NCI-H187 (cell line): ENCODE measurements at regions not wholly inside any gene's neighbourhood (a gene's known extent, or its start where the extent isn't known, plus 50 kb on each side); places are given as distances from the start of the nearest gene placed in this dataset.

Source experiments
- DNase-seq, 2 experiments: peaks; one replicate each; lab custom pipeline; 2025; lab: John Stamatoyannopoulos, UW

DNA sequence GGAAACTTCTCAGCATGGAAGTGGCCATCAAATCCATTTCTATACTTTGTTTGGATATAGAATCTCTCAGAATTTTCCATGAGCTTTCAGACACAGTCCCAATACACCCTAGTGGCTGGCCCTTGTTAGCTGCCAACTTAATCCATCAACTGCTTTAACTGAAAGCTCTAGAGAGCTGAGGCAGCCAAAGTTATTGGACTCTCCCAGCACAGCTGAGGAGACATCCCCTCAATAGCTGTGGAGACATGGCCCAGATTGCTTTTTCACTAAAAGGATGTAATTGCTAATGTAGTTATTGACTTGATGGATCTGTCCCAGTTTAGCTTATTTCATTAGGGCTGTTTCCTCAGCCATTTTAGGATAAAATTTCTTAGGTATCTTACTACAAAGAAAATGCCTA, 94.8 kb upstream of the PRMT6 start:
- DNase-seq, result no peak

DNA sequence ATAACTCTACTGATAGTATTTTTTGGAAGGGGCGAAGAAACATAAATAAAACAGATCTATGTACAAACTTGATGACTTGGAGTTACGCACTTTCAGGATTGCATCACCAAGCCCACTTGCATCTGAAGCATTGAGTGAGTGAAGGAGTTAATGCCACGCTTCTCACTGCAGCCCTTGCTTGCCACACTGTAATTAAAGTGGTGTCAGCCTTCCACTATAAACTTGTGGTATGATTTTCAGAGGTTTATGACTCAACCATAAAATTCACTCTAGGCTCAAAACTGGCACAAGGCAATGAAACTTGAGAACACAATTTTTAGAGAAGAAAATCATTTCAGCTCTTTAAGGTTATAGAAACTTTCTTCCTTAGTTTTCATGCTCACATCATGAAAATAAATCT, 93.9 kb upstream of the PRMT6 start:
- no peak for DNase-seq

DNA sequence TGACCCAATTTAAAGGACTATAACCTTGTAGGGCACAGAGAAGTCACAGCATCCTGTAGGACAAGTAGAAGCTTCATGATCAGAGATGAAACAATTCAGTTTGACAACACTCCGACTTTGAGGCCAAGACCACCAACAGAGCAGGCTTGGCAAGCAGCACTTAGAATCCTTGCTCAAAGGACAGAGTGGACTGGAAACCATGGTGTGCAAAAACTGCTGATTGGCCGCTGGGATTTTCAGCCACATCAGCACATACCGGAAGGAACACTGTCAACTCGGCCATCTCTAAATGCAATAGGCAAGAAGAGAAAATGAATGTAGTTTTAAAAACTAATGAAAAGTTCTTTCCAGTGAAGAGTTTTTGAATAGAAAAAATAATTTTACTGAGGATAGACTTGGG, 92.0 kb upstream of the PRMT6 start:
- DNase-seq, result no peak

DNA sequence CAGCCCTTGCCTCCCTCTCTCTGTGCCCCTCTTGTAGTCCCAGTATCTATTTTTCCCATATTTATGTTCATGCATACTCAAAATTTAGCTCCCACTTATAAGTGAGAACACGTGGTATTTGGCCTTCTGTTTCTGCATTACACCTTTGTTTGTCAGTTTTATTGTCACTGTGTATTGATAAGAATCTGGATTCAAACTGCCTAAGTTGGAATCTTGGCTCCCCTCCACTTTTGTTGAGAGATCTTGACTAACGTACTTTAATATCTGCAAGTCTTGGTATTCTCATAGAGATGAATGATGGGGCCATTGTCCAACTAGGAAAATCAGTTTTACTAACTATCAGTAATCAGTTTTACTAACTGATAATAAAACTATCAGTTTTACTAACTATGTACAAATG, 87.8 kb upstream of the PRMT6 start:
- DNase-seq, result no peak

DNA sequence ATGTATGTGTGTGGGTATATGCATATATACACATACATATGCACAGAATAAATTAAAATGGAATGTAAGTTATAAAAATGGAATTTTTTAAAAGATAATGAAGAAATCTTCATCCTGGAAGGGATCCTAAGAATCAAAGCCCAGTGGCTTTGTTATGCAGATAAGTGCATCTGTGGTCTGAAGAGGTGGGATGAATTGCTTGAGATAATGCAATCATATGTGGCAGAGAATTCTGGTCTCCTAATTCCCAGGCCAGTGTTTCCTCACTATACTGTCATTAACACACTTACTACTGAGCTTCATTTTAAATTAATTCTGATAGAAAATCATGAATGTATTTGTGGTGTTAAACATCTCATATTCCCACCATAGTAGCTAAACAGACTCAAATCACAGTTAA, 86.7 kb upstream of the PRMT6 start:
- no peak for DNase-seq

DNA sequence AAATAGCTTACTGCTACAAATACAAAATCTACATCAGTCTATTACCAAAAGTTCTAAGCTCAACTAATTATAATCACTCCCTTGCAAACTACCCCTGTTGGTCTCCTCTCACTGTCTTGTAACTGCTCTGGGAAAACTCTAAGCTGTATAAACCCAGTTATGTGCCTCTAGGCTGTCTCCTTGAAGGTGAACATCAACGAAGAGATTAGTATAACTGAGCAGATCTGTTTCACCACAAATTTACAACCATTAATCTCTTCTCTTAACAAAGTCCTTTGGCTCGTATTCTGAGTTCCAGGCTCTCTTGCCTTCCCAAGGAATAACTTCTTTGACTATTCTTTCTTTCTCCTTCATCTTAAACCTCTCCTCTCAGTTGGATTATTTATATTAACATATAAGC, 84.4 kb upstream of the PRMT6 start:
- no peak for DNase-seq

DNA sequence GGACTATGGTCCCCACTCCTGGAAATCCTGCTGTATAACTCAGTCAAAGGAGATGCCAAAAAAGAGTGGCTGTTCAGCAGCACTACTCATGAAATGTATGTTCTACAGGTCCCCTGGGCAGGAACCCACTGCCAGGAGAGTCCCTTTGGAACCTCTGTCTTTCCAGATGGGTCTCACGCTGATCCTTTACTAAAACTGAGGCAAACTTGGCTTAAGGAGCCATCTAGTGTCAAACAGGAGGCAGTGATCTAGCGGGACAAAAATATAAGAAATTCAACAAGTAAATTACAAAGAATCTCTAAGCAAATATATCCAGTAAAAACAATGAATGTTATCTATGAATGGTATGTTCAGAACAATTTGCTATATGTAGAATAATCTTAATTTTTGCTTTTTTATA, 80.5 kb upstream of the PRMT6 start:
- DNase-seq, result no peak

DNA sequence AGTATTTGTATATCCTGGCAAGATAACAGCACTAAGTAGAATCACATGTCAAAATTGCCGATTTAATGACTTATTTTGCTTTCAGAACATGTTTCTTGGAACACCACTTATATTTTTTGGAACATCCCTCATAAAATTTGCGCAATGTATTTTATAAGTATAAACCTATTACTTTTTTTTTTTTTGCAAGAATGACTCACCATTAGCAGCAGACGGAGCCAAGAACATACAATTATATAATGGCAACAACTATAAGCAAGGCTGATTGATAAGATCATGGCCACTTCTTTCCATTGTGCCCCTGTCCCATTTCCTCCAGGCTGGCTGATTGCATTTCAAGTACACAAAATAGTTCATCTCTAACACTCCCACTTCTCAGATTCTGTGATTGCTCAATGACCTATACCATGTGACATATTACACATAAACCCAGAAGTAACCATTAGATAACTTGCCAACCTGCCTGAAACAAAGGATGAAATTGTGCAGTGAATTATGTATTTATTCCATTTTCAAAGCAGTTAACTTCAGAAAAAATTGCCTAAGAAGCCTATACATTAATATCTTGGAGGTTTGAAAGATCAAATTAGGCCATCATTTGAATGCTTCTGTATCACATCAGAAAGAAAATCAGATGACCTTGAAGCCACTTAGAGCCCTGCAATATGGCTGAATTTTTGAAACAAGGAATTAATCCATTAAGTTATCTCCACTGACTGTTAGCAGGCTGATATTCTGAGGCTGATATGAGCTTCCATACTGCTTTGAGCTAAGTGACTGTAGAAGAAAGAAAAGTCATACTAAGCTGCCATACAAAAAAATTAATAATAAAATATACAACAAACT, 77.8 kb upstream of the PRMT6 start:
- DNase-seq, result no peak

DNA sequence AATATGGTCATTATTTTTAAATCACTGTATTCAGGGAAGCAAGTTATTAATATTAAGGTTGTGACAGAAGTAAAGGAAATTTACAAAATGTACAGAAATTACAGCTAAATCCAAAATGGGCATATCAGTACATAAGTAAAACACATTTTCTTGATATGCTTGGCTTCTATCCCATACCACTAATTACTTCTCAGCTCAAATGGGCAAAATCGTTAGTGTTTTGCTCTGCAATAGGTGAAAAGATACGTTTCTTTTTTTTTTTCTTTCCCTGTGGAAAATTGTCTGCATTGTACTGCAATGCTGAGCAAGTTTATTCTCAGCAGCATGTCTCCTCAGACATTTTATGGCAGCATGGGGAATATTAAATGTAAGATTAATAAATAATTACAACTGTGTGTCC, 77.1 kb upstream of the PRMT6 start:
- DNase-seq, result no peak

DNA sequence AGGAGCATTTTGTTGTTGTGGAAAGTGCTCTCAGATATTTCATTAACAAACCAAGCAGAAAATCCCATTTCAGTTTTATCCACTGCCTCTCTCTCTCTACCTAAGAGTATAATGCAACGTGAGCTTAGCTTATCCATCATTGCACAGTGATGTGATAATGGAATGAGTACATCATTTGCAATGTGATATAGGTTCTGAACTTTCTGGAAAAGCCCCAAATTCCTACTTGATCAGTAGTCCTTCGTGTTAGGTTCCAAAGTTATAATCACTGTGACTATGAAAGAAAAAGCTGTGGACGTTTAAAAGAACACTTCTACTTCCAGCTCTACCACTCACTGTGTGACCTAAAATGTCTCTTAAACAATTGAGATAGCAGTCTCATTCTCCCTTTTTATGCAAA, 76.4 kb upstream of the PRMT6 start:
- DNase-seq, result no peak

DNA sequence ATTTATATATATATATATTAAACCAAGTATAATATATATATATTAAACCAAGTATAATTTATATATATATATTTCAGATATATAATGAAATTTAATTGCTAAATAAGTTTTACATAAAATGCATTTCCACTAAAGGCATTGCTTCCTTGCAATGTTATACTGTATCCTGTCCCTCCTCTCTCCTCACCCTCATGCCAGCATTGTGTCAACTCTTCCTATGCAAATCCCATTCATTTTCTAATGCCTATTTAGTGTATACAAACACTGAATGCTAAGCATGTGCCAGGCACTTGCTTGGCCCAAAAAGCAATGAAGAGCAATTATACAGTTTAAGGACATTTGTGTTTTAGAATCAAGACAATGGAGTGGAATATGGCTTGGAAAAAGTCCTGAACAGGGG, 71.7 kb upstream of the PRMT6 start:
- no peak for DNase-seq

DNA sequence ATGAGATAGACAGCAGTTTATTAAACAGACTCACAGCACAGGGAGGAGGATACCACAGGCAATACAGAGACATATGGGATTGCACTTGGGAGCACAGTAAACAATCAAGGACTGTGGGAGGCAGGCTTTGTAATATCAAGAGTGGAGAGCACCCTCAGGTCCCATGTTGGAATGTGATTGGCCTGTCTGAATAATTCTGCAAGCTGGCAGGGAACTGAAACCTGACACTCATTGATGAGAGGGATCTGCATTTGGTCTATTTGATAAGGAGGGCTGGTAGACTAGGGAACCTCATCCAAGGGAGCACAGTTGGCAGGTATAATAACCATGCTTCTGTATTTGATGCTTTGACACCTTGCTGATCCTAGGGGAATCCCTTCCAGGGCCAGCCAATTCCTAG, 69.9 kb upstream of the PRMT6 start:
- DNase-seq, result no peak

DNA sequence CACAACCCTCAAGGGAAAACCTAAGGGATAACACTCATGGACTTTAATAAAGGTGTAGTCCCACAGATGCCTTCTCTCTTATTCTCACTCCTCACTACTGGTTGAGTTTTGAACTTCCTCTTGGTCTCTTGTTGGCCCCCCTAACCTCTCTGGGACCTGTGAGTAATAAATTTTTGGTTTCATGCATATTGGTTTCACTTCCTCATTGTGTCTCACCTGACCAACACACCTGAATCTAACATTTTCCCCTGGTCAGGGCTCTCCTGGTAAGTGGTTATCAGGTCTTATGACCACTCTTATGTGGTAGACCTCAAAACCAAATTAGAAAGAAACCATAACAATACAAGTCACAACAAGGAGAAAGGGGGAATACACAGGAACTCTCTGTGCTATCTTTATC, 60.5 kb upstream of the PRMT6 start:
- DNase-seq, result no peak

DNA sequence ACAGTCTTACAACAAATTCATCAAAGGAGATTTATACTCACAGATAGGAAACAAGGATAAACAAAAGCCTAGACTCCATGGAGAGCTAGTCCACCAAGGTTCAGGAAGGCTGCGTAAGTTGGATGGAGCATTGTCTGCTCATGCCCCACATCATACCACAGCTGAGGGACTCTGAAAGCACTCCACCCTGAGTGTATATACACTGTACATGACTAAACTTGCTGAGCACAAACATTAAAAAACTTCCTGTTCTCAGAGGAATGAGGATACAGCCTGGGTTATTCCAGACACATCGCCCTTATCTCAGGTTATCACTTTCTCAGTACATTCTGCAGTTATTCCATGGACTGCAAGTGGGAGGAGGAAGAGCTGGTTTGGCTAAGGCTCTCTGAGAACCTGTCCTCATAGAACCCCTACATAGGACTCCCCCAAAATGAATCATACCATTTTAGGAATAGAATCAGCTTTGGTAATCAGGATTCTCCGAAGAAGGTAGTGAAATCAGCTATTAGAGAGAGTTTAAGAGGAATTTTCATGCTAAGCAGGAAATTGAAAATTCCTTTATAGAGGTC, 58.0 kb upstream of the PRMT6 start:
- DNase-seq, result no peak

DNA sequence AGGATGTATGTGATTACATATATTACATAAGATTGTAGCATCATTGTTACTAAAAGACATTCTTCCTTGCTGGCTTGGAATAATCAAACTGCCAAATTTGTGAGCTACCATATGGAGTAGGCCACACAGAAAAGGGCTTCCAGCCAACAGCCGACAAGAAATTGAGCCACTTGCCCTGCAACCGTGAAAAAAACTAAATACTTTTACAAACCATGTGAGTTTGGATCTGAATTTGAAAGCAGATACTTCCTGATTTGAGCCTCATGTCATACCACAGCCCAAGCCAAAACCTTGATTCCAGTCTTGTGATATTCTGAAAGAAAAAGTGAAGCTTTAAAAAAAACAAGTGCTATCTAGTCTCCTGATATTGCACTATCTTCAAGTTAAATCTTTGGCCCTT, 55.6 kb upstream of the PRMT6 start:
- DNase-seq, result no peak

DNA sequence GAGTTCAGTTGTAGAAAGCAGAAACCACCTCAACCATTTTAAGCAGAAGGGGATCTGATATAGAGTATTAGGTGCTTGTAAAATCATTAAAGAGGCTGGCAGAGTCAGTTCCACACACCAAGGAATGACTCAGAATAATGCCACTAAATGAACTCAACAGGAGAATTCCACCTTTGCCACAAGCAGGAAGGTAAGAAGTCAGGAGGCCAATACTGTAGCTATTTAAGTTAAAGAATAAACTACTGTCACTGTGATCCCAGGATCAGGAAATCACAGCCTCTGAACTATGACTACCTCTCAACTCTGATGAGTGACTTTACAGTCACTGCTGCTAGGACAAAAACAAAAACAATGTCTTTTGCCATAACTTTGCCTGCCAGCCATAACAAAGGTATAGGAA, 52.5 kb upstream of the PRMT6 start:
- DNase-seq, result no peak

DNA sequence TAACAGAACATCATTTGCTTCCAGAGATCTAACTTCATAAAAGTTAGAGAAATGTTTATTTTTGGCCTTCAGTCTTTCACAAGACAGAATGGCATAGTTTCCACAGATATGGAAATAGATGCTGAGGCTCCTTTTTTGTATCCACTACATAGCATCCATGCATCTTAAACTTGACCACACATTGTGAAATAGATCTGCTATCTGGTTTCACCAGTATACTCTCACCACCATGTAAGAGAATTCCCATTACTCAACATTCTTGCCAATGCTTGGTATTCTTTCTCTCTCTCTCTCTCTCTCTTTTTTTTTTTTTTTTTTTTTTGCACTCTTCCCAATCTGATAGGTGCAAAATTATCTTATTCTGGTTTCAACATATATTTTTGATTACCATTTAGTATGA, 52.1 kb upstream of the PRMT6 start:
- DNase-seq, result no peak
